ENCODE measurements at regions not wholly inside any gene's neighbourhood (a gene's known extent, or its start where the extent isn't known, plus 50 kb on each side); places are given as distances from the start of the nearest gene placed in this dataset.

DNA sequence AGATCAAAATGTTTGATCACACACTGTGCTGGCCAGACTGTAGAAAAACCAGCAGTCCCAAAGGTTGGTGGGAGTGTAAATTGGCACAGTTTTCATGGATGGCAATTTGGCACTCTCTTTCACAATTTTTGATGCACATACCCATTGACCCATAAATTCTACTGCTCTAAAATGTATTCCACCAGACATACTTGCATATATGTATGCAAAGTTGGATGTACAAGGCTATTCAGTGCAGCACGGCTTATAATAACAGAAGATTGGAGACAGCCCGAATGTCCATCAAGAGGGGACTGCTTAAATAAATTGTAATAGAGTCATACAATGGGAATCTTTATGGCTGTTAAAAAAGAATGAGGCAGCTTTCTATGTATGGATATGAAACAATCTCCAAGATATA, 101.7 kb upstream of the TOP1 start:
- DNase-seq (ENCODE audit: low spot score) = no peak
- TF ChIP-seq, protein P1, sequence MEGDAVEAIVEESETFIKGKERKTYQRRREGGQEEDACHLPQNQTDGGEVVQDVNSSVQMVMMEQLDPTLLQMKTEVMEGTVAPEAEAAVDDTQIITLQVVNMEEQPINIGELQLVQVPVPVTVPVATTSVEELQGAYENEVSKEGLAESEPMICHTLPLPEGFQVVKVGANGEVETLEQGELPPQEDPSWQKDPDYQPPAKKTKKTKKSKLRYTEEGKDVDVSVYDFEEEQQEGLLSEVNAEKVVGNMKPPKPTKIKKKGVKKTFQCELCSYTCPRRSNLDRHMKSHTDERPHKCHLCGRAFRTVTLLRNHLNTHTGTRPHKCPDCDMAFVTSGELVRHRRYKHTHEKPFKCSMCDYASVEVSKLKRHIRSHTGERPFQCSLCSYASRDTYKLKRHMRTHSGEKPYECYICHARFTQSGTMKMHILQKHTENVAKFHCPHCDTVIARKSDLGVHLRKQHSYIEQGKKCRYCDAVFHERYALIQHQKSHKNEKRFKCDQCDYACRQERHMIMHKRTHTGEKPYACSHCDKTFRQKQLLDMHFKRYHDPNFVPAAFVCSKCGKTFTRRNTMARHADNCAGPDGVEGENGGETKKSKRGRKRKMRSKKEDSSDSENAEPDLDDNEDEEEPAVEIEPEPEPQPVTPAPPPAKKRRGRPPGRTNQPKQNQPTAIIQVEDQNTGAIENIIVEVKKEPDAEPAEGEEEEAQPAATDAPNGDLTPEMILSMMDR (IDR thresholded peaks at IDR 0.05; ENCODE audit: extremely low read depth, insufficient read depth, missing control alignments) = no peak
- in situ Hi-C loops (cut with MboI; ENCODE audit: low pct_unique_long_range_greater_than_20kb, low sequenced_read_pairs, unreplicated experiment) = loop anchor here (25.0 kb wide), 1 partner anchor 190 kb away; no protein-coding TSS in a partner anchor

DNA sequence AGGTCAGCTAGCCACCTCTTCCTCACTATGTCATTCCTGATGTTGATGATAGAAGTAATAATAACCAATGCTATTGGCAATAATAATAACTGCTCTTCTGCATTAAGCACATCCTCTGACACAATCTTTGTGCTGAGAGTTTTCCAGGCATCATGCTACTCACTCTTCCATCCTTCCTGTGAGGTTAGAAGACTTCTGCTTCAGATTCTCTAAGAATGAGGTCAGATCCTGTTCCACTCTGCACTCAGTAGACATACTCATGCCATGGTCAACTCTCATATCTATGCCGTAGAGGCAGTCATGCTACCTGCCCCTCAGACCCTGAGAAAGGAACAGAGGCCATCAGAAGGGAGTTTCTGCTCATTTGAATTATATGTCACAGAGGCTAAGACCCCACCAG, 98.1 kb upstream of the TOP1 start:
- in situ Hi-C loops (cut with MboI; ENCODE audit: low pct_unique_long_range_greater_than_20kb, low sequenced_read_pairs, unreplicated experiment) = loop anchor here (25.0 kb wide), 1 partner anchor 193 kb away; no protein-coding TSS in a partner anchor
- TF ChIP-seq, protein P1 (IDR thresholded peaks at IDR 0.05; ENCODE audit: extremely low read depth, insufficient read depth, missing control alignments) = no peak
- no peak for DNase-seq (ENCODE audit: low spot score)

DNA sequence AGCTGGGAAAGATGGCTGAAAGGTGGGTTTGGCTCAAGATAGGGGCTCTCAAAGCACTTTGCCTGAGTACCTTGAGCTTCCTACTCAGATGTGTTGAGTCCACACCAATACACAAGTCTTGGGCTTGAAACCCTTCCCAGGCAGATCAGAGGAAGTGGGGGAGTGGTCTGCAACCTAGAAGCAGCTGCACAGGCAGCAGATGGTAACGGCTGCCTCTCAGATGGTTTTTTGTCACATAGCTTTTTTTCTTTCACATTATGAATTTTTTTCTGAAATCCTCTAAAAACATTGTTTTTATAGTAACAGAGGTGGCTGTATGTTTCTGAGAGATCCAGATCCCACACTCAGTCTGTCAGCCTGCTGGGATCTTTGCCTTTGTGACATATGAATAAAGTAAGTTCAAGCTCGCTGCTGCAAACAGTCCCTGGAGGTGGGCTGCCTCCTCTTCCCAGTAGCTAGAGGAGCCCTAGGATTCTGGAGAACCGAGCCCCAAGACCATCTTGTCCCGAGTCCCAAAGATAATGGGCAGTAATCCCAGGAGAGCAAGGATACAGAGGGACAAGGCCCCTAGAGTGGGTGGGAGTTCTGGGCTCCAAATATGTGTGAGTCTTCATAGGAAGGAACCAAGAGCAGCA, 97.1 kb upstream of the TOP1 start:
- no peak for DNase-seq (ENCODE audit: low spot score)
- TF ChIP-seq, protein P1 (IDR thresholded peaks at IDR 0.05; ENCODE audit: extremely low read depth, insufficient read depth, missing control alignments) = no peak
- in situ Hi-C loops (cut with MboI; ENCODE audit: low pct_unique_long_range_greater_than_20kb, low sequenced_read_pairs, unreplicated experiment) = loop anchor here (25.0 kb wide), 1 partner anchor 194 kb away; no protein-coding TSS in a partner anchor

DNA sequence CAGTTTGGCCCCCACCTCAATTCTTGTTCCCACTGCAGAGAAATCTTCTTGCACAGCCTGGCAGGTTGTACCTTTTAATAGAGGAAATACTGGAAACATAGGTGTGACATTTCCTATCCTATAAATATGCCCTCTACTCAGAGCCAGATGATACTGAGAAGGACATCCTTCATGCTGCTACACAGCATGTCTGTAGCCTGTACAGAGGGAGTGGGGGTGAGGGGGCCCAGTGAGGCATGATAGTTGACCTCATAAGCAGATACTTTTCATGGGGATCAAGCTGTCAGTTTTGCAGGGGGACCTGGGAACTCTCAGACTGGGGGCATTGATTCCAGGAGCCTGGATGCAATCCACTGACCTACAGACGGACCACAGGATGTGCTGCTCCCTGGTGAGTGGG, 96.2 kb upstream of the TOP1 start:
- no peak for DNase-seq (ENCODE audit: low spot score)
- TF ChIP-seq, protein P1 (IDR thresholded peaks at IDR 0.05; ENCODE audit: extremely low read depth, insufficient read depth, missing control alignments) = no peak
- in situ Hi-C loops (cut with MboI; ENCODE audit: low pct_unique_long_range_greater_than_20kb, low sequenced_read_pairs, unreplicated experiment) = loop anchor here (25.0 kb wide), 1 partner anchor 195 kb away; no protein-coding TSS in a partner anchor

DNA sequence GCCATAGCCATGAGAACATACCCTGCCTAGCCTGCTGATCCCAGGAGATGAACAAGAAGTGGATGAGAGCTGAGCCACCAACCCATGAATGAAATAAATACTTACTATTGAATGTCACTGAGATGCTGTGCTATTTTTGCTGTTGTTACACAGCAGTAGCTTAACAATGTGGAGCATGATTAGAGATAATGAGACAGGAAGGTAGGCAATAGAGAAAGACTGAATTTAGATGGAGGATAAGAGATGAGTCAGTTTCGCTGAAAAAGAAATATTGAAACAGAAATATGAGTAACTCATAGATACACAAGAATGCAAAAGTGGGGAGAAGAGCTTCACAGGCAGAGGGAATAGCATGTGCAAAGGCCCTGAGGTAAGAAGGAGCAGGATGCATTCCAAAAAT, 94.9 kb upstream of the TOP1 start:
- TF ChIP-seq, protein P1 (IDR thresholded peaks at IDR 0.05; ENCODE audit: extremely low read depth, insufficient read depth, missing control alignments) = no peak
- in situ Hi-C loops (cut with MboI; ENCODE audit: low pct_unique_long_range_greater_than_20kb, low sequenced_read_pairs, unreplicated experiment) = loop anchor here (25.0 kb wide), 1 partner anchor 196 kb away; no protein-coding TSS in a partner anchor
- DNase-seq (ENCODE audit: low spot score) = no peak

DNA sequence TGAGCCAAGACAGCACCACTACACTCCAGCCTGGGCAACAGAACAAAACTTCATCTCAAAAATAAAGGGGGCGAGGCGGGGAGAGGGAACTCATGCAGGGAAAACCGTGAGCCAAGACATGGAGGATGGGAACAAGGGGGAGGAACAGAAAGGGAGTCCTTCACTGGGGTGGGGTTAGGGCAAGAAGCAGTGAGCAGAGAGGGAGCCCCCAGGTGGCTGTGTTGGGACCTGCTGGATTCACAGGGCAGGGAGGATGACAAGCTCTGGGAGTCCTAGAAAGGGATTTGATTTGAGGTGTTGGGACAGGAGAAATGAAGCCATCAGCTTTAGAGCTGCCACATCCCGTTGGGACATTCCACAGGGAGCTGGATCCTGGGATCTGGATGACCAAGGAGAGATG, 90.6 kb upstream of the TOP1 start:
- in situ Hi-C loops (cut with MboI; ENCODE audit: low pct_unique_long_range_greater_than_20kb, low sequenced_read_pairs, unreplicated experiment) = loop anchor here (25.0 kb wide), 1 partner anchor 201 kb away; no protein-coding TSS in a partner anchor
- no peak for DNase-seq (ENCODE audit: low spot score)
- TF ChIP-seq, protein P1 (IDR thresholded peaks at IDR 0.05; ENCODE audit: extremely low read depth, insufficient read depth, missing control alignments) = peak; percentile 8
